Activated CD4-positive, alpha-beta memory T cell treated with anti-CD3 and anti-CD28 coated beads, Interleukin-2, amount 10 ng/mL, durations not matched to agents 7 days and 5 days (primary cell): ENCODE measurements at regions not wholly inside any gene's neighbourhood (a gene's known extent, or its start where the extent isn't known, plus 50 kb on each side); places are given as distances from the start of the nearest gene placed in this dataset.

Experiments
- CTCF ChIA-PET: fragments of 350-600 bp; sonication (Branson Sonifier 250); formaldehyde crosslinking; loops from one replicate; lab custom pipeline; 2021; ENCODE audit warnings: antibody characterized with exemption, inconsistent platforms; lab: Charles Lee
- POLR2A ChIA-PET: fragments of 350-600 bp; sonication (Branson Sonifier 250); formaldehyde crosslinking; loops from one replicate; lab custom pipeline; 2021; ENCODE audit warnings: antibody characterized with exemption; lab: Charles Lee
- DNase-seq: peaks from one replicate; pipeline ENCODE4 v3.0.0-alpha.2; 2020
- H3K27ac Mint-ChIP-seq: one replicate; pipeline ENCODE4 v1.8.0; 2021; ENCODE audit warnings: mild to moderate bottlenecking, mixed read lengths
- H3K27me3 Mint-ChIP-seq: one replicate; pipeline ENCODE4 v1.8.0; 2021; ENCODE audit warnings: mixed read lengths
- H3K36me3 Mint-ChIP-seq: one replicate; pipeline ENCODE4 v1.8.0; 2021; ENCODE audit warnings: low read depth, mixed read lengths
- H3K4me1 Mint-ChIP-seq: one replicate; pipeline ENCODE4 v1.8.0; 2021; ENCODE audit warnings: mixed read lengths
- H3K4me3 Mint-ChIP-seq: one replicate; pipeline ENCODE4 v1.8.0; 2021; ENCODE audit warnings: mild to moderate bottlenecking, mixed read lengths
- H3K9me3 Mint-ChIP-seq: one replicate; pipeline ENCODE4 v1.8.0; 2021; ENCODE audit warnings: mixed read lengths

DNA sequence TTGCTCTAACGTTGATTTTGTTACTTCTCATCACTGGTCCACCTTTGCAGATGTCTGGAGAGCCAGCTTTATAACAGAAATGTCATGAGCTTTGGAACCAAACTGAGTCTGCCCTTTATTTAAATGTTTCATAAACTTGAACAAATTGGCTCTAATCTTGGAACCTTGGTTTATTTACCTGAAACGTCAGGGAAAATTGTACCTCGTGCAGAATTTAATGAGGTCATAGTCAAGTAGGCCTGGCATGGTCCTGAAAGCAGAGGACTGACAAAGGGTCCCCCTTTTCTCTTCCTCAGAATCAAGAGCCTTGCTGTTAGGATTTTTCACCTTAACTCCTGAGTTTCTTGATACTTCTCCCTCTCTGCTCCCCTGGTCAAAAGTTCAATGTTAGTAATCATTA is 828.0 kb downstream of the GRID1 start:
- DNase-seq, result no peak
- CTCF ChIA-PET, result no interaction called here
- no peaks in the 10 kb centered on the region for H3K4me1 Mint-ChIP-seq
- no peak overlapping the region for H3K4me3 Mint-ChIP-seq
- H3K9me3 Mint-ChIP-seq, result no peaks in the 10 kb centered on the region
- H3K27me3 Mint-ChIP-seq, result no peaks in the 10 kb centered on the region
- POLR2A ChIA-PET, result no interaction called here
- H3K36me3 Mint-ChIP-seq, result no peaks in the 10 kb centered on the region
- no peak overlapping the region for H3K27ac Mint-ChIP-seq

DNA sequence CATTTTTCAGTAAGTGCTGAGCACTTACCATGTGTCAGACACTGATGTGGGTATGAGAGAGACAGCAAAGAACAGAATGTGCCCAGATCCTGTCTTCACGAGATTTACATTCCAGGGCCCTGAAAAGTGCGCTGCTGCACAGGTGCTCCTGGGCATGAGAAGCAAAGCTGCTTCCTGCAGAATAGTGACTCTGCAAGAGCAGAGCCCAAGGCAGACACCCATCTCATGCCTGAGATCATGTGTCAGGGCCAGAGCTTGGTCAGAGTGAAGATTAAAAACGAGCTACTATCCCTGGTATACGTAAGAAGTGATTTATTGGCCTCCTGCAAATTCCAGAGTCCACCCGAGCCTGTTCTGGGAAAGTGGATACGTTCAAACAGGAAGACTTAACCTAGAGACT is 824.4 kb downstream of the GRID1 start:
- Mint-ChIP-seq H3K36me3 (no peaks in the 10 kb centered on the region), H3K4me1 (no peaks in the 10 kb centered on the region), H3K27me3 (peaks cover 2% of the 10 kb centered on the region), H3K9me3 (no peaks in the 10 kb centered on the region), H3K4me3 (no peak overlapping the region), H3K27ac (no peak overlapping the region)
- ChIA-PET POLR2A (no interaction called here), CTCF (no interaction called here)
- no peak for DNase-seq

DNA sequence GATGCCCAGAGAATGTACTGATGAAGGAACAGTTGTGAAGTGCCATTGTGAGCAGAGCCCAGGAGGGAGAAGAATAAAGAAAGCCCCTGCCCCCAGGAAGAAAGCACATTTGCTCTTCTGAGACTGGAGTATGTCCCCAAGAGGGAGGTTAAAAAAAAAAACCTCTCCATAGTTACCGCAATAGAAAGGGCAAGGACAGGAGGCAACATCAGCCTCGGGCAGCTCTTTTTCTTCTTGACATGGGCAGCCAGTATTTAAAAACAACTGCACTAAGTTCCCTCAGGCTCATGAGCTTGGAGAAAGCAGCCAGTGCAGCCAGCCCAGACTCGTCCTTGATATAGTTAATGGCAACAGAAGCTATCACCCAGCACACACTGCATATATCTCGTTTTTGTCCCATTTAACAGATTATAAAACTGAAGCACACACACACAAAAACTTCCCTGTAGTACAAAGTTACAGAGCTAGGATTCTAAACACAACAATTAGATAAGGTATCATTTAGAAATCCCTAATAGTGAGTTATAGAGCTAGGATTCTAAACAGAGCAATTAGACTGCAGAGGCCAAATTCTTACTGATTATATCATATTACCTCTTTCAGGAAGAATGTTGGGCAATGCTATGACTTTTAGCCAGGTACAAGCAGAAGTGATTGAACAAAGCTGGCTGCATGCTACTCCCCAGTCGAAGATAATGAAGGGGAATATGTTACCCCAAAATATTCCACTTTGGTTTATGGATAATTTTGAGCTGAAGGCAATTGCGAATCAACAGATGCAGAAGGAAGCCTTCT is 823.5 kb downstream of the GRID1 start:
- POLR2A ChIA-PET, result no interaction called here
- Mint-ChIP-seq H3K9me3 (no peaks in the 10 kb centered on the region), H3K4me3 (no peak overlapping the region), H3K36me3 (no peaks in the 10 kb centered on the region), H3K4me1 (no peaks in the 10 kb centered on the region), H3K27ac (no peak overlapping the region), H3K27me3 (peaks cover 2% of the 10 kb centered on the region)
- DNase-seq, result no peak
- CTCF ChIA-PET, result no interaction called here

DNA sequence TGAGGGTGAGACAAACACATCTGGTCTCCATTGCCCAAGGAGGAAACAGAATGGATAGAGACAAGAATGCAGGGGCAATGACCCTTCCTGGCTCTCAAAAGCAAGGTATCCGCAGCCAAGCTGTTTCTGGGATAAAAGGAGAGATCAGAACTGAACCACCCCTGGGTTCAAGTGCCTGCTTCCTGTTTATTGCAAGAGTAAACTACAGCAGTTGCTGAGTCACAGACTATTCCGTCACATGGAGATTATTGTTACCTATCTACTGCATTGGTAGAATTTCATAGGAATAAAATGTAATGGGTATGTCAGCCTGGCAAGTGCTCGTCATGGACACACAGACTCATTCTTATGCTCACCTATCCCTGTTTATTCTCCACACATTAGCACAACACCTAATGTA is 821.6 kb downstream of the GRID1 start:
- no peaks in the 10 kb centered on the region for H3K4me1 Mint-ChIP-seq
- no peak overlapping the region for H3K4me3 Mint-ChIP-seq
- no peaks in the 10 kb centered on the region for H3K9me3 Mint-ChIP-seq
- no peak overlapping the region for H3K27ac Mint-ChIP-seq
- ChIA-PET CTCF (no interaction called here), POLR2A (no interaction called here)
- no peak for DNase-seq
- no peaks in the 10 kb centered on the region for H3K36me3 Mint-ChIP-seq
- H3K27me3 Mint-ChIP-seq, result peaks cover 2% of the 10 kb centered on the region

DNA sequence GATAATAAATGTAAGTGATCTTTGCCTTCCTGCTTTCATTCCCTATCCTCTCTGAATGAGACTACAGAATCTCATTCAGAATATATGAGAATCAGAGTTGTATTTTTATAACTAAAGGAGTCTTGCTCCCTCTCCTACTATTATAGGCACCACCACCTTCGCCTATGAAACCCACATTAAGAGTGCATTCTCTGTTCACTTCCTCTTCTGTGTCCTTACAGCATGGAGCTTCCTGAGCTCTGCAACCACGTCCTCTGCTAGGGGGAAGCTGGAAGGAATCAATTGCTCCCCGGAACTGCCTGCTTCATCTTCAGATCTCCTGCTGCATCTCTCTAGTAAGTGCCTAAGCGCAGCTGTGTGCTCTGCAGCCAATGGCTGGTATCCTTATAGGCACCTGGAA is 820.7 kb downstream of the GRID1 start:
- DNase-seq, result no peak
- Mint-ChIP-seq H3K4me3 (no peak overlapping the region), H3K27ac (no peak overlapping the region), H3K36me3 (no peaks in the 10 kb centered on the region), H3K4me1 (no peaks in the 10 kb centered on the region), H3K27me3 (peaks cover 2% of the 10 kb centered on the region), H3K9me3 (no peaks in the 10 kb centered on the region)
- CTCF ChIA-PET, result no interaction called here
- POLR2A ChIA-PET, result no interaction called here

DNA sequence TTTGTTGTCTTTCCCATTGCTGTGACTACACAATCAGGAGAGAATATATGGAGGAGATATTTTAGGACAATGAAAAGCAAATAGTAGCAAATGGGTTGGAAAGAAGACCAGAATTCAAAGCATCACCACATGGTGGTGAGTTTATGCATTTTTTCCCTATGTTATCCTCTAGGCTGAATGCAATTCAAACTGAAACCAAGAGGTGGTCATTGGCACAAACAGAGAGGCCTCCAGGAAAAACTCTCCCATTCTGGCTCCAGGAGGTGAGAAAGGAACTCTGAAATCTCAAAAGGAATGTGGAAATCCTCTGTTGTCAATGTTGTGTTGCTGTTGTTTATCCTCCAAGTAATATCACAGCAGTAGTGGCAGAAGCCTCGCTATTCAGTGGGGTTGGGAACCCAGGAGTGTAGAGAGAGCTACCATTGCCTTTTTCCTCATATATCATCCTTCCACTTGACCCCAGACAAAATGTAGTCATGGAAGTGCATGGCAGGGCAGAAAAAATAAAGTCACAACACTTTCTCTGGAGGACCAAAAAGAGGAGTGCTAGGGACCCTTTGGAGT is 819.1 kb downstream of the GRID1 start:
- no peak overlapping the region for H3K4me3 Mint-ChIP-seq
- ChIA-PET POLR2A (no interaction called here), CTCF (interaction anchor here (0.7 kb wide), 1 partner anchor 47 kb away, joined by 4 read pairs; no protein-coding TSS in a partner anchor)
- H3K36me3 Mint-ChIP-seq, result no peaks in the 10 kb centered on the region
- no peaks in the 10 kb centered on the region for H3K4me1 Mint-ChIP-seq
- DNase-seq, result no peak
- H3K27ac Mint-ChIP-seq, result no peak overlapping the region
- no peaks in the 10 kb centered on the region for H3K9me3 Mint-ChIP-seq
- peaks cover 6% of the 10 kb centered on the region for H3K27me3 Mint-ChIP-seq

GRCh38 chr10:85548034-85548433 is 818.6 kb downstream of the GRID1 start:
- Mint-ChIP-seq H3K9me3 (no peaks in the 10 kb centered on the region), H3K4me1 (no peaks in the 10 kb centered on the region), H3K36me3 (no peaks in the 10 kb centered on the region), H3K4me3 (no peak overlapping the region), H3K27ac (no peak overlapping the region), H3K27me3 (peaks cover 6% of the 10 kb centered on the region)
- DNase-seq, result peak; percentile 22
- ChIA-PET CTCF (no interaction called here), POLR2A (no interaction called here)
